Keratinocyte (primary cell): ENCODE measurements at regions not wholly inside any gene's neighbourhood (a gene's known extent, or its start where the extent isn't known, plus 50 kb on each side); places are given as distances from the start of the nearest gene placed in this dataset.

ENCODE experiments used
- DNase-seq: peaks from one replicate; pipeline ENCODE4 v3.0.0-alpha.2; 2011; ENCODE audit warnings: low read depth, missing footprints, low spot score
- FAIRE-seq: peaks from 2 replicates; lab custom pipeline; 2011; peaks lifted over from hg19 to GRCh38; lab: Jason Lieb, UNC
- H2AFZ ChIP-seq: 2 replicates; pipeline ENCODE4 v1.6.0; 2012; ENCODE audit warnings: low read length, control low read depth, inconsistent platforms; ENCODE audit not compliant: control insufficient read depth
- H3K27ac ChIP-seq: 2 replicates; pipeline ENCODE4 v1.5.1; 2011; ENCODE audit warnings: low read length; ENCODE audit not compliant: control insufficient read depth, insufficient read depth
- H3K27me3 ChIP-seq: 3 replicates; pipeline ENCODE4 v1.6.0; 2011; ENCODE audit warnings: low read length; ENCODE audit not compliant: control insufficient read depth, insufficient read depth; ENCODE audit errors: extremely low read depth
- H3K36me3 ChIP-seq, 2 experiments: 2 replicates in 1 of 2; 3 replicates in 1 of 2; pipeline ENCODE4 v1.5.1; 2011; ENCODE audit warnings: low read length in 2 of 2, mild to moderate bottlenecking in 1 of 2; ENCODE audit not compliant: control insufficient read depth in 2 of 2, insufficient read depth in 2 of 2; ENCODE audit errors: extremely low read depth in 1 of 2
- H3K4me1 ChIP-seq: 3 replicates; pipeline ENCODE4 v1.5.1; 2011; ENCODE audit warnings: low read length; ENCODE audit not compliant: control insufficient read depth, insufficient read depth; ENCODE audit errors: extremely low read depth
- H3K4me2 ChIP-seq: 3 replicates; pipeline ENCODE4 v1.6.0; 2011; ENCODE audit warnings: low read depth, low read length; ENCODE audit not compliant: control insufficient read depth, insufficient read depth; ENCODE audit errors: extremely low read depth
- H3K4me3 ChIP-seq, 3 experiments: fragments of 200-600 bp in 1 of 3; sonication (generic) in 1 of 3; 2 replicates in 2 of 3; 3 replicates in 1 of 3; pipeline ENCODE4 v1.5.1; 2011 to 2016; ENCODE audit warnings: low read length in 3 of 3, mild to moderate bottlenecking in 3 of 3, control low read depth in 2 of 3, inconsistent platforms in 1 of 3, low read depth in 1 of 3, mixed read lengths in 1 of 3, mixed run types in 1 of 3, moderate library complexity in 1 of 3; ENCODE audit not compliant: control insufficient read depth in 2 of 3, insufficient read depth in 2 of 3; ENCODE audit errors: extremely low read depth in 1 of 3
- H3K79me2 ChIP-seq: 2 replicates; pipeline ENCODE4 v1.6.0; 2012; ENCODE audit warnings: low read length; ENCODE audit not compliant: control insufficient read depth, insufficient read depth
- H3K9ac ChIP-seq: 3 replicates; pipeline ENCODE4 v1.6.0; 2011; ENCODE audit warnings: low read length; ENCODE audit not compliant: control insufficient read depth, insufficient read depth; ENCODE audit errors: extremely low read depth
- H3K9me1 ChIP-seq: 3 replicates; pipeline ENCODE4 v1.6.0; 2011; ENCODE audit warnings: low read length; ENCODE audit not compliant: control insufficient read depth, insufficient read depth; ENCODE audit errors: extremely low read depth
- H3K9me3 ChIP-seq: 2 replicates; pipeline ENCODE4 v1.5.1; 2012; ENCODE audit warnings: low read depth, low read length; ENCODE audit not compliant: control insufficient read depth
- H4K20me1 ChIP-seq: 3 replicates; pipeline ENCODE4 v1.6.0; 2011; ENCODE audit warnings: low read length; ENCODE audit not compliant: control insufficient read depth, insufficient read depth; ENCODE audit errors: extremely low read depth
- CTCF ChIP-seq, 3 experiments: IDR thresholded peaks in 1 of 3; conservative IDR thresholded peaks in 1 of 3; optimal IDR thresholded peaks in 1 of 3; 2 replicates in 2 of 3; 3 replicates in 1 of 3; pipeline versions ENCODE3 to v1.5.1; 2011; ENCODE audit warnings: low read length in 3 of 3, mild to moderate bottlenecking in 3 of 3, moderate library complexity in 2 of 3, control low read depth in 1 of 3, inconsistent platforms in 1 of 3; ENCODE audit not compliant: insufficient read depth in 2 of 3; ENCODE audit errors: extremely low read depth in 1 of 3
- EZH2 ChIP-seq: IDR thresholded peaks from one replicate; pipeline ENCODE4 v1.6.1; 2012; ENCODE audit warnings: inconsistent platforms, mild to moderate bottlenecking, low read length, moderate library complexity
- dilution Hi-C: fragments of 300-500 bp; cut with MboI; formaldehyde crosslinking; loops from one replicate; pipeline ENCODE4 v1.7.0; 2020; ENCODE audit warnings: low sequenced_read_pairs; ENCODE audit not compliant: extremely low pct_ligation_motif_present

DNA sequence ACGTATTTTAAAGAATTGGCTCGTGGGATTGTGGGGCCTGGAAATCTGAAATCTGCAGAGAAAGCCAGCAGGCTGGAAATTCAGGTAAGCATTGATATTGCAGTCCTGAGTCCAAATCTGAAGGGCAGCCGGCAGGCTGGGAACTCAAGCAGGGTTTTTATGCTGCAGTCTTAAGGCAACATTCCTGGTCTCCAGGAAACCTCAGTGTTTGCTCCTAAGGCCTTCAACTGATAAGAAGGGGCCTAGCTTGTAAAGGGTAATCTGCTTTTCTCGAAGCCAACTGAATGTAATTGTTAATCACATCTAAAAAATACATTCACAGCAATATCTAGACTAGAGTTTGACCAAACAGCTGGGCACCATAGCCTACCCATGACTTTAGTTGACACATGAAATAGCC, 154.4 kb downstream of the EFNB2 start:
- Histone ChIP-seq H3K79me2 (no peaks in the 10 kb centered on the region), H3K4me2 (no peak overlapping the region), H3K27ac (no peak overlapping the region), H3K27me3 (no peaks in the 10 kb centered on the region), H3K9ac (no peak overlapping the region), H2AFZ (no peak overlapping the region), H4K20me1 (no peaks in the 10 kb centered on the region), H3K4me3 (no peak overlapping the region), H3K9me1 (no peaks in the 10 kb centered on the region), H3K9me3 (peaks cover 1% of the 10 kb centered on the region), H3K4me1 (peaks cover 15% of the 10 kb centered on the region), H3K36me3 (no peaks in the 10 kb centered on the region)
- FAIRE-seq (no peak), DNase-seq (no peak)
- dilution Hi-C loops: no loop called here
- TF ChIP-seq CTCF (optimal IDR thresholded peaks at IDR 0.05 in 1 of 3, IDR thresholded peaks at IDR 0.05 in 1 of 3, conservative IDR thresholded peaks at IDR 0.05 in 1 of 3; ENCODE audit: extremely low read depth in 1 of 3, insufficient read depth in 2 of 3, low read length in 3 of 3): no peak

GRCh38 chr13:106377931-106378662, 157.4 kb downstream of the EFNB2 start:
- H3K4me3 ChIP-seq: no peak overlapping the region
- H3K36me3 ChIP-seq: no peaks in the 10 kb centered on the region
- no peak overlapping the region for H3K4me2 ChIP-seq
- no peak for FAIRE-seq
- no peak for DNase-seq
- no peak for TF ChIP-seq EZH2
- TF ChIP-seq CTCF (optimal IDR thresholded peaks at IDR 0.05 in 1 of 3, IDR thresholded peaks at IDR 0.05 in 1 of 3, conservative IDR thresholded peaks at IDR 0.05 in 1 of 3; ENCODE audit: extremely low read depth in 1 of 3, insufficient read depth in 2 of 3, low read length in 3 of 3): no peak
- H2AFZ ChIP-seq: no peak overlapping the region
- dilution Hi-C loops: no loop called here
- H3K4me1 ChIP-seq: peaks cover 31% of the 10 kb centered on the region
- H3K79me2 ChIP-seq: no peaks in the 10 kb centered on the region
- H4K20me1 ChIP-seq: no peaks in the 10 kb centered on the region
- H3K27ac ChIP-seq: no peak overlapping the region
- H3K9me1 ChIP-seq: no peaks in the 10 kb centered on the region
- H3K9me3 ChIP-seq: peaks cover 1% of the 10 kb centered on the region
- H3K27me3 ChIP-seq: no peaks in the 10 kb centered on the region
- H3K9ac ChIP-seq: no peak overlapping the region
